ENCODE measurements at regions not wholly inside any gene's neighbourhood (a gene's known extent, or its start where the extent isn't known, plus 50 kb on each side); places are given as distances from the start of the nearest gene placed in this dataset.
"Not testable (repeated sequence)": the region's sequence is repeated elsewhere in the genome, so short reads cannot be mapped to it uniquely, and the experiment has no call there.

- DNase-seq = no peak
These were observed 249.8 kb upstream of the VSTM2A start for GRCh38 chr7:54292171-54292925.

GRCh38 chr7:54299426-54299825 is 242.7 kb upstream of the VSTM2A start:
- DNase-seq = no peak

GRCh38 chr7:54315955-54316354 is 226.2 kb upstream of the VSTM2A start:
- DNase-seq = not testable (repeated sequence)

- DNase-seq = no peak
These were observed 215.5 kb upstream of the VSTM2A start for GRCh38 chr7:54326592-54327167.

GRCh38 chr7:54330216-54330800 is 211.9 kb upstream of the VSTM2A start:
- no peak for DNase-seq

GRCh38 chr7:54331311-54331710 is 210.9 kb upstream of the VSTM2A start:
- no peak for DNase-seq

GRCh38 chr7:54332301-54332700 is 209.9 kb upstream of the VSTM2A start:
- DNase-seq = no peak

GRCh38 chr7:54333952-54334351 is 208.2 kb upstream of the VSTM2A start:
- no peak for DNase-seq

- DNase-seq = no peak
These were observed 205.4 kb upstream of the VSTM2A start for GRCh38 chr7:54336800-54337199.

- no peak for DNase-seq
These were observed 204.7 kb upstream of the VSTM2A start for GRCh38 chr7:54337466-54337865.

GRCh38 chr7:54338319-54338718 is 203.9 kb upstream of the VSTM2A start:
- DNase-seq = no peak

GRCh38 chr7:54339073-54339472 is 203.1 kb upstream of the VSTM2A start:
- DNase-seq = no peak

- DNase-seq = no peak
These were observed 199.7 kb upstream of the VSTM2A start for GRCh38 chr7:54342458-54342857.

- no peak for DNase-seq
These were observed 198.7 kb upstream of the VSTM2A start for GRCh38 chr7:54343511-54343910.

- no peak for DNase-seq
These were observed 196.4 kb upstream of the VSTM2A start for GRCh38 chr7:54345746-54346145.

GRCh38 chr7:54349229-54349628 is 192.9 kb upstream of the VSTM2A start:
- DNase-seq = no peak

- DNase-seq = no peak
These were observed 187.7 kb upstream of the VSTM2A start for GRCh38 chr7:54354436-54354835.

GRCh38 chr7:54355842-54356241 is 186.3 kb upstream of the VSTM2A start:
- DNase-seq = no peak

- no peak for DNase-seq
These were observed 181.9 kb upstream of the VSTM2A start for GRCh38 chr7:54360075-54360840.

GRCh38 chr7:54390565-54390964 is 151.6 kb upstream of the VSTM2A start:
- DNase-seq = no peak

GRCh38 chr7:54392935-54393334 is 149.2 kb upstream of the VSTM2A start:
- DNase-seq = no peak

GRCh38 chr7:54394834-54395233 is 147.3 kb upstream of the VSTM2A start:
- peak; percentile 48 for DNase-seq

GRCh38 chr7:54397836-54398612 is 144.2 kb upstream of the VSTM2A start:
- DNase-seq = no peak

Data from NCI-H526 treated with DMSO at 0.1 percent for 48 hours (cell line).